Activated CD8-positive, alpha-beta T cell treated with anti-CD3 and anti-CD28 coated beads for 36 hours (primary cell): ENCODE measurements at regions not wholly inside any gene's neighbourhood (a gene's known extent, or its start where the extent isn't known, plus 50 kb on each side); places are given as distances from the start of the nearest gene placed in this dataset.

Experiments used
- ATAC-seq: fragments of 200-7000 bp; cut with Tn5 transposase; one replicate; pipeline ENCODE4 v1.10.0; 2021; ENCODE audit warnings: mild to moderate bottlenecking, moderate library complexity
- CTCF ChIA-PET: fragments of 350-600 bp; sonication (Branson Sonifier 250); formaldehyde crosslinking; loops from one replicate; lab custom pipeline; 2021; ENCODE audit warnings: antibody characterized with exemption; lab: Charles Lee
- POLR2A ChIA-PET: fragments of 350-600 bp; sonication (Branson Sonifier 250); formaldehyde crosslinking; loops from one replicate; lab custom pipeline; 2021; ENCODE audit warnings: antibody characterized with exemption; lab: Charles Lee
- DNase-seq: peaks from one replicate; pipeline ENCODE4 v3.0.0-alpha.2; 2020
- H3K27ac Mint-ChIP-seq: one replicate; pipeline ENCODE4 v1.8.0; 2021; ENCODE audit warnings: mild to moderate bottlenecking, mixed read lengths
- H3K27me3 Mint-ChIP-seq: one replicate; pipeline ENCODE4 v1.8.0; 2021; ENCODE audit warnings: mixed read lengths
- H3K36me3 Mint-ChIP-seq: one replicate; pipeline ENCODE4 v1.8.0; 2021; ENCODE audit warnings: low read depth, mixed read lengths
- H3K4me1 Mint-ChIP-seq: one replicate; pipeline ENCODE4 v1.8.0; 2021; ENCODE audit warnings: low read depth, mixed read lengths
- H3K4me3 Mint-ChIP-seq: one replicate; pipeline ENCODE4 v1.8.0; 2021; ENCODE audit warnings: mild to moderate bottlenecking, moderate library complexity, mixed read lengths
- H3K9me3 Mint-ChIP-seq: one replicate; pipeline ENCODE4 v1.8.0; 2021; ENCODE audit warnings: mixed read lengths
- CTCF ChIP-seq: fragments of 200-600 bp; IDR thresholded peaks from one replicate; pipeline ENCODE4 v1.8.0; 2022; ENCODE audit warnings: antibody characterized with exemption, mild to moderate bottlenecking
- intact Hi-C: fragments of 100-400 bp; cut with micrococcal nuclease; formaldehyde crosslinking; loops from one replicate; pipeline ENCODE4 v1.10.0; 2022

- H3K4me1 Mint-ChIP-seq, result no peaks in the 10 kb centered on the region
- H3K9me3 Mint-ChIP-seq, result peaks cover 8% of the 10 kb centered on the region
- H3K27ac Mint-ChIP-seq, result no peak overlapping the region
- POLR2A ChIA-PET, result no interaction called here
- CTCF ChIA-PET, result no interaction called here
- ATAC-seq (no peak), DNase-seq (no peak)
- no peaks in the 10 kb centered on the region for H3K36me3 Mint-ChIP-seq
- no peaks in the 10 kb centered on the region for H3K27me3 Mint-ChIP-seq
- intact Hi-C loops, result no loop called here
- no peak for TF ChIP-seq CTCF
- no peak overlapping the region for H3K4me3 Mint-ChIP-seq
These were observed 653.7 kb downstream of the DCDC2C start for GRCh38 chr2:4357121-4357520.

GRCh38 chr2:4358837-4359236 lies 655.5 kb downstream of the DCDC2C start:
- no peak for ATAC-seq
- no peak overlapping the region for H3K27ac Mint-ChIP-seq
- H3K4me1 Mint-ChIP-seq, result no peaks in the 10 kb centered on the region
- no peaks in the 10 kb centered on the region for H3K27me3 Mint-ChIP-seq
- ChIA-PET CTCF (no interaction called here), POLR2A (no interaction called here)
- no peak for TF ChIP-seq CTCF
- no peaks in the 10 kb centered on the region for H3K36me3 Mint-ChIP-seq
- peaks cover 12% of the 10 kb centered on the region for H3K9me3 Mint-ChIP-seq
- no peak for DNase-seq
- no peak overlapping the region for H3K4me3 Mint-ChIP-seq
- intact Hi-C loops, result no loop called here

DNA sequence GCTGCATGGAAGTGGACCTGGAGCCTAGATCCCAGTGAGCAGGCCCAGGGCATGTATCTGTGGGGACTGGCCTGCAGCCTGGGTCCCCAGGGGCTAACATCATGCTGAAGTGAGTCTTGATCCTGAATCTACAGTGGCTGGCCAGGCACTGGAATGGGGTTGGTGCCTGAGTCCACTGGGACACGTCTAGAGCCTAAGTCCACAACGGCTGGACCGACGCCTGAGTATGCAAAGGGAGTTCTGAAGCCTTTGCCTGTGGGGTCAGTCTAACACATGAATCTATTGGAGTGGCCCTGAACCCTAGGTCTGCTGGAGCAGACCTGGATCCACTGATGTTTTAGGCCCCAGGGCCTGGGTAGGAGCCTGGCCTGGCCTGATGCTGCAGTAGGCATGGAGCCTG lies 665.5 kb downstream of the DCDC2C start:
- ChIA-PET CTCF (no interaction called here), POLR2A (no interaction called here)
- TF ChIP-seq CTCF, result no peak
- DNase-seq (no peak), ATAC-seq (no peak)
- Mint-ChIP-seq H3K27ac (no peak overlapping the region), H3K36me3 (no peaks in the 10 kb centered on the region), H3K4me1 (no peaks in the 10 kb centered on the region), H3K27me3 (no peaks in the 10 kb centered on the region), H3K9me3 (peaks cover 23% of the 10 kb centered on the region), H3K4me3 (no peak overlapping the region)
- intact Hi-C loops, result no loop called here

DNA sequence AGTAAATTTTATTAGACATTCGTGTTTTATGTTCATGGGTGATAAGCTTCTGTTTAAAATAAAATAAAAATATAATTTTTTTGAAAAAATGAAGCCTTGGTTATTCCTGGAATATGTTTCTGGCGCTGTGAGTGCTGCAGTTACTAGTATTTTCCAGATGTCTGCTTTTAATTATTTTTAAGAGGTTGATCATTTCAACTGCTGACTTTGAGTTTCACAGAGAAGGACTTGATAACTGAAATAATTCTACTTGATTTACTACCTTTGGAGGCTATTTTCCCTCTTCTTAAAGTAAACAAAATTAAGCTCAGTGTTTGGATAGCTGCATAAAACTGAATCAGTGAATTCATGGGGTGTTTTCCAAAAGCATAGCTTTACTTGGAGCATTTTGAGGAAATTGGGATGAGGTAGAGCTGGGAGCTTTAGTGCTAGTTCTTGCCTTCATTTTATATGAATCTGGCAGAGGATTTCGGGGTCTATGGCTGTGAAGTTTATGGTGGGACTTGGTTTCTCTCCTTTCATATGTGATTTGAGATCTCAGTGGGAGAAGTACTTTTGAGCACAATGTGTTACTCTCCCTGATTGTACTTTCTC lies 666.5 kb downstream of the DCDC2C start:
- Mint-ChIP-seq H3K36me3 (no peaks in the 10 kb centered on the region), H3K4me1 (no peaks in the 10 kb centered on the region), H3K27ac (no peak overlapping the region), H3K27me3 (no peaks in the 10 kb centered on the region), H3K4me3 (no peak overlapping the region), H3K9me3 (peaks cover 22% of the 10 kb centered on the region)
- intact Hi-C loops, result no loop called here
- ChIA-PET POLR2A (no interaction called here), CTCF (no interaction called here)
- TF ChIP-seq CTCF, result no peak
- ATAC-seq (no peak), DNase-seq (no peak)

- no peak overlapping the region for H3K27ac Mint-ChIP-seq
These were observed 667.2 kb downstream of the DCDC2C start for GRCh38 chr2:4370422-4371090.

More at GRCh38 chr2:4370422-4371090, 667.2 kb downstream of the DCDC2C start:
- ATAC-seq (no peak), DNase-seq (no peak)
- Mint-ChIP-seq H3K36me3 (no peaks in the 10 kb centered on the region), H3K4me3 (no peak overlapping the region), H3K9me3 (peaks cover 22% of the 10 kb centered on the region), H3K4me1 (no peaks in the 10 kb centered on the region), H3K27me3 (no peaks in the 10 kb centered on the region)
- intact Hi-C loops, result no loop called here
- no peak for TF ChIP-seq CTCF
- ChIA-PET CTCF (no interaction called here), POLR2A (no interaction called here)
